ENCODE measurements at regions not wholly inside any gene's neighbourhood (a gene's known extent, or its start where the extent isn't known, plus 50 kb on each side); places are given as distances from the start of the nearest gene placed in this dataset.
"Not testable (repeated sequence)": the region's sequence is repeated elsewhere in the genome, so short reads cannot be mapped to it uniquely, and the experiment has no call there.

DNA sequence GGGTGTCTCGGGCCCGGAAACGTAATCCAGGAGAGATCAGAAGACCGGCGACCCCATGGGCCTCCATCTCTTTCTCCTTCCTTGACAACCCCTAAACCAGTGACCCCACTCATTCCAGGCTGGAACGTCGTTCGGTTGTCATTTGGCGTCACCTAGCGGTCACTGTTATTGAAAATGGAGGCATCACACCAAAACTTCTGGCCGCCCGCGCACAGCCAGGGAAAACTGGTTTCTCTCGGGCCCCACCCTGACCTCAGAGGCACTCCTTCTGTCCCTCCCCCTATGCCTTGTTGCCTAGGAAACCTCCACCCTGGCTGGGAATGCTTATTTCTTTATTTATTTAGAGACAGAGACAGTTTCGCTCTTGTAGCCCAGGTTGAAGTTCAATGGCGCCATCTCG is 2327.3 kb upstream of the TPTE start:
- DNase-seq (ENCODE audit: low spot score) = not testable (repeated sequence)

DNA sequence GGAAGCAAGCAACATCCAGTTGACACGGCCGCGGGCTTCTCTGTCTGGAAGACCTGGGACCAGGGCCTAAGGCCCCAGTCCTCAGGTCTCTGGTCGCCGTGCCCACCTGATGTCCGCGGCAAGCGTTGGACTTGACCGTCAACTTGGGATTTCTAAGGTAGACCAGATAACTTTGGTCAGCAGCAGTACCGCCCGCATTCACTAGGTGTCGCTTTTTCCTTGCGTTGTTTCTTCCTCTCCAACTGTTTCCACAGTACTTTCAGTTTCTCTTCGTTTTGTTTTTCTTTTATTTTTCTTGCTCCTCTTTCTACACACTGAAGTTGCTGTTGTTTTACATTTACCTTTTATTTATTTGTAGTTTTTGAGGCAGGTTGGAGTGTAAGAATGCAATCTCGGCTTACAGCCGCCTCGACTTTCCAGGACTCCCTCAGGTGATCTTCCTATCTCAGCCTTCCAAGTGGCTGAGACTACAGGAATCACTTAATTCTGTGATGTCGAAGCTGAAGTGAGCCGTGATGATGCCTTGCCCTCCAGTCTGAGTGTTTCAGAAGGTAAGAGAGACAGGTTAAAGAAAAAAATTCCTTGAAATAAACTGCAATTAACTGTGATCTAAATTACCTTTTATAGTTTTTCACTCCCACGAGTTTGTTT is 2323.9 kb upstream of the TPTE start:
- not testable (repeated sequence) for DNase-seq (ENCODE audit: low spot score)

DNA sequence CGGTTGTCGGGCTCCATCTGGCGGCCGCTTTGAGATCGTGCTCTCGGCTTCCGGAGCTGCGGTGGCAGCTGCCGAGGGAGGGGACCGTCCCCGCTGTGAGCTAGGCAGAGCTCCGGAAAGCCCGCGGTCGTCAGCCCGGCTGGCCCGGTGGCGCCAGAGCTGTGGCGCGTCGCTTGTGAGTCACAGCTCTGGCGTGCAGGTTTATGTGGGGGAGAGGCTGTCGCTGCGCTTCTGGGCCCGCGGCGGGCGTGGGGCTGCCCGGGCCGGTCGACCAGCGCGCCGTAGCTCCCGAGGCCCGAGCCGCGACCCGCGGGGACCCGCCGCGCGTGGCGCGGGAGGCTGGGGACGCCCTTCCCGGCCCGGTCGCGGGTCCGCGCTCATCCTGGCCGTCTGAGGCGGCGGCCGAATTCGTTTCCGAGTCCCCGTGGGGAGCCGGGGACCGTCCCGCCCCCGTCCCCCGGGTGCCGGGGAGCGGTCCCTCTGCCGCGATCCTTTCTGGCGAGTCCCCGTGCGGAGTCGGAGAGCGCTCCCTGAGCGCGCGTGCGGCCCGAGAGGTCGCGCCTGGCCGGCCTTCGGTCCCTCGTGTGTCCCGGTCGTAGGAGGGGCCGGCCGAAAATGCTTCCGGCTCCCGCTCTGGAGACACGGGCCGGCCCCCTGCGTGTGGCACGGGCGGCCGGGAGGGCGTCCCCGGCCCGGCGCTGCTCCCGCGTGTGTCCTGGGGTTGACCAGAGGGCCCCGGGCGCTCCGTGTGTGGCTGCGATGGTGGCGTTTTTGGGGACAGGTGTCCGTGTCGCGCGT is 2316.1 kb upstream of the TPTE start:
- not testable (repeated sequence) for DNase-seq (ENCODE audit: low spot score)

DNA sequence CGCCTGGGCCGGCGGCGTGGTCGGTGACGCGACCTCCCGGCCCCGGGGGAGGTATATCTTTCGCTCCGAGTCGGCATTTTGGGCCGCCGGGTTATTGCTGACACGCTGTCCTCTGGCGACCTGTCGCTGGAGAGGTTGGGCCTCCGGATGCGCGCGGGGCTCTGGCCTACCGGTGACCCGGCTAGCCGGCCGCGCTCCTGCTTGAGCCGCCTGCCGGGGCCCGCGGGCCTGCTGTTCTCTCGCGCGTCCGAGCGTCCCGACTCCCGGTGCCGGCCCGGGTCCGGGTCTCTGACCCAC is 2315.5 kb upstream of the TPTE start:
- not testable (repeated sequence) for DNase-seq (ENCODE audit: low spot score)

DNA sequence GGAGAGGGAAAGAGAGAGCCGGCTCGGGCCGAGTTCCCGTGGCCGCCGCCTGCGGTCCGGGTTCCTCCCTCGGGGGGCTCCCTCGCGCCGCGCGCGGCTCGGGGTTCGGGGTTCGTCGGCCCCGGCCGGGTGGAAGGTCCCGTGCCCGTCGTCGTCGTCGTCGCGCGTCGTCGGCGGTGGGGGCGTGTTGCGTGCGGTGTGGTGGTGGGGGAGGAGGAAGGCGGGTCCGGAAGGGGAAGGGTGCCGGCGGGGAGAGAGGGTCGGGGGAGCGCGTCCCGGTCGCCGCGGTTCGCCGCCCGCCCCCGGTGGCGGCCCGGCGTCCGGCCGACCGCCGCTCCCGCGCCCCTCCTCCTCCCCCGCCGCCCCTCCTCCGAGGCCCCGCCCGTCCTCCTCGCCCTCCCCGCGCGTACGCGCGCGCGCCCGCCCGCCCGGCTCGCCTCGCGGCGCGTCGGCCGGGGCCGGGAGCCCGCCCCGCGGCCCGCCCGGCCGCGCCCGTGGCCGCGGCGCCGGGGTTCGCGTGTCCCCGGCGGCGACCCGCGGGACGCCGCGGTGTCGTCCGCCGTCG is 2308.3 kb upstream of the TPTE start:
- peak; percentile 95 for DNase-seq (ENCODE audit: low spot score)

DNA sequence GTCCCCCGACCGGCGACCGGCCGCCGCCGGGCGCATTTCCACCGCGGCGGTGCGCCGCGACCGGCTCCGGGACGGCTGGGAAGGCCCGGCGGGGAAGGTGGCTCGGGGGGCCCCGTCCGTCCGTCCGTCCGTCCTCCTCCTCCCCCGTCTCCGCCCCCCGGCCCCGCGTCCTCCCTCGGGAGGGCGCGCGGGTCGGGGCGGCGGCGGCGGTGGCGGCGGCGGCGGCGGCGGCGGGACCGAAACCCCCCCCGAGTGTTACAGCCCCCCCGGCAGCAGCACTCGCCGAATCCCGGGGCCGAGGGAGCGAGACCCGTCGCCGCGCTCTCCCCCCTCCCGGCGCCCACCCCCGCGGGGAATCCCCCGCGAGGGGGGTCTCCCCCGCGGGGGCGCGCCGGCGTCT is 2306.8 kb upstream of the TPTE start:
- not testable (repeated sequence) for DNase-seq (ENCODE audit: low spot score)

DNA sequence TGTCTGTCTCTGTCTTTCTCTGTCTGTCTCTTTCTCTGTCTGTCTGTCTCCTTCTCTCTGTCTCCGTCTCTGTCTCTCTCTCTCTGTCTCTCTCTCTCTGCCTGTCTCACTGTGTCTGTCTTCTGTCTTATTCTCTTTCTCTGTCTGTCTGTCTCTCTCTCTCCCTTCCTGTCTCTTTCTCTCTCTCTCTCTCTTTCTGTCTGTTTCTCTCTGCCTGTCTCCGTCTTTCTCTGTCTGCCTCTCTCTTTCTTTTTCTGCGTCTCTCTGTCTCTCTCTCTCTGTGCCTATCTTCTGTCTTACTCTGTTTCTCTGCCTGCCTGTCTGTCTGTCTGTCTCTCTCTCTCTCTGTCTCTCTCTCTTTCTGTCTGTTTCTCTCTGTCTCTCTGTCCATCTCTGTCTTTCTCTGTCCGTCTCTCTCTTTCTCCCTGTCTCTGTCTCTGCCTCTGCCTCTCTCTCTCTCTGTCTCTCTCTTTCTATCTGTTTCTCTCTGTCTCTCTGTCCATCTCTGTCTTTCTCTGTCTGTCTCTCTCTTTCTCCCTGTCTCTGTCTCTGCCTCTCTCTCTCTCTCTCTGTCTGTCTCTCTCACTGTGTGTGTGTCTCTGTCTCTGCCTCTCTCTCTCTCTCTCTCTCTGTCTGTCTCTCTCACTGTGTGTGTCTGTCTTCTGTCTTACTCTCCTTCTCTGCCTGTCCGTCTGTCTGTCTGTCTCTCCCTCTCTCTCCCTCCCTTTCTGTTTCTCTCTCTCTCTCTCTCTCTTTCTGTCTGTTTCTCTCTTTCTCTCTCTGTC is 2291.8 kb upstream of the TPTE start:
- DNase-seq (ENCODE audit: low spot score) = not testable (repeated sequence)

DNA sequence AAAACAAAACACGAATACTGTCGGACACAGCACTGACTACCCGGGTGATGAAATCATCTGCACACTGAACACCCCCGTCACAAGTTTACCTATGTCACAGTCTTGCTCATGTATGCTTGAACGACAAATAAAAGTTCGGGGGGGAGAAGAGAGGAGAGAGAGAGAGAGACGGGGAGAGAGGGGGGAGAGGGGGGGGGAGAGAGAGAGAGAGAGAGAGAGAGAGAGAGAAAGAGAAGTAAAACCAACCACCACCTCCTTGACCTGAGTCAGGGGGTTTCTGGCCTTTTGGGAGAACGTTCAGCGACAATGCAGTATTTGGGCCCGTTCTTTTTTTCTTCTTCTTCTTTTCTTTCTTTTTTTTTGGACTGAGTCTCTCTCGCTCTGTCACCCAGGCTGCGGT is 2290.1 kb upstream of the TPTE start:
- DNase-seq (ENCODE audit: low spot score) = not testable (repeated sequence)

DNA sequence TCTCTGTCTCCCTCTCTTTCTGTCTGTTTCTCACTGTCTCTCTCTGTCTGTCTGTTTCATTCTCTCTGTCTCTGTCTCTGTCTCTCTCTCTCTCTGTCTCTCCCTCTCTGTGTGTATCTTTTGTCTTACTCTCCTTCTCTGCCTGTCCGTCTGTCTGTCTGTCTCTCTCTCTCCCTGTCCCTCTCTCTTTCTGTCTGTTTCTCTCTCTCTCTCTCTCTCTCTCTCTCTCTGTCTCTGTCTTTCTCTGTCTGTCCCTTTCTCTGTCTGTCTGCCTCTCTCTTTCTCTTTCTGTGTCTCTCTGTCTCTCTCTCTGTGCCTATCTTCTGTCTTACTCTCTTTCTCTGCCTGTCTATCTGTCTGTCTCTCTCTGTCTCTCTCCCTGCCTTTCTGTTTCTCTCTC is 2288.4 kb upstream of the TPTE start:
- DNase-seq (ENCODE audit: low spot score) = not testable (repeated sequence)

DNA sequence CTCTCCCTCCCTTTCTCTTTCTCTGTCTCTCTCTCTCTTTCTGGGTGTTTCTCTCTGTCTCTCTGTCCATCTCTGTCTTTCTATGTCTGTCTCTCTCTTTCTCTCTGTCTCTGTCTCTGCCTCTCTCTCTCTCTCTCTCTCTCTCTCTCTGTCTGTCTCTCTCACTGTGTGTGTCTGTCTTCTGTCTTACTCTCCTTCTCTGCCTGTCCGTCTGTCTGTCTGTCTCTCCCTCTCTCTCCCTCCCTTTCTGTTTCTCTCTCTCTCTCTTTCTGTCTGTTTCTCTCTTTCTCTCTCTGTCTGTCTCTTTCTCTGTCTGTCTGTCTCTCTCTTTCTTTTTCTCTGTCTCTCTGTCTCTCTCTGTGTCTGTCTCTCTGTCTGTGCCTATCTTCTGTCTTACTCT is 2287.3 kb upstream of the TPTE start:
- DNase-seq (ENCODE audit: low spot score) = not testable (repeated sequence)

DNA sequence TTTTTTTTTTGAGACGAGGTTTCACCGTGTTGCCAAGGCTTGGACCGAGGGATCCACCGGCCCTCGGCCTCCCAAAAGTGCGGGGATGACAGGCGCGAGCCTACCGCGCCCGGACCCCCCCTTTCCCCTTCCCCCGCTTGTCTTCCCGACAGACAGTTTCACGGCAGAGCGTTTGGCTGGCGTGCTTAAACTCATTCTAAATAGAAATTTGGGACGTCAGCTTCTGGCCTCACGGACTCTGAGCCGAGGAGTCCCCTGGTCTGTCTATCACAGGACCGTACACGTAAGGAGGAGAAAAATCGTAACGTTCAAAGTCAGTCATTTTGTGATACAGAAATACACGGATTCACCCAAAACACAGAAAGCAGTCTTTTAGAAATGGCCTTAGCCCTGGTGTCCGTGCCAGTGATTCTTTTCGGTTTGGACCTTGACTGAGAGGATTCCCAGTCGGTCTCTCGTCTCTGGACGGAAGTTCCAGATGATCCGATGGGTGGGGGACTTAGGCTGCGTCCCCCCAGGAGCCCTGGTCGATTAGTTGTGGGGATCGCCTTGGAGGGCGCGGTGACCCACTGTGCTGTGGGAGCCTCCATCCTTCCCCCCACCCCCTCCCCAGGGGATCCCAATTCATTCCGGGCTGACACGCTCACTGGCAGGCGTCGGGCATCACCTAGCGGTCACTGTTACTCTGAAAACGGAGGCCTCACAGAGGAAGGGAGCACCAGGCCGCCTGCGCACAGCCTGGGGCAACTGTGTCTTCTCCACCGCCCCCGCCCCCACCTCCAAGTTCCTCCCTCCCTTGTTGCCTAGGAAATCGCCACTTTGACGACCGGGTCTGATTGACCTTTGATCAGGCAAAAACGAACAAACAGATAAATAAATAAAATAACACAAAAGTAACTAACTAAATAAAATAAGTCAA is 2276.4 kb upstream of the TPTE start:
- DNase-seq (ENCODE audit: low spot score) = not testable (repeated sequence)

DNA sequence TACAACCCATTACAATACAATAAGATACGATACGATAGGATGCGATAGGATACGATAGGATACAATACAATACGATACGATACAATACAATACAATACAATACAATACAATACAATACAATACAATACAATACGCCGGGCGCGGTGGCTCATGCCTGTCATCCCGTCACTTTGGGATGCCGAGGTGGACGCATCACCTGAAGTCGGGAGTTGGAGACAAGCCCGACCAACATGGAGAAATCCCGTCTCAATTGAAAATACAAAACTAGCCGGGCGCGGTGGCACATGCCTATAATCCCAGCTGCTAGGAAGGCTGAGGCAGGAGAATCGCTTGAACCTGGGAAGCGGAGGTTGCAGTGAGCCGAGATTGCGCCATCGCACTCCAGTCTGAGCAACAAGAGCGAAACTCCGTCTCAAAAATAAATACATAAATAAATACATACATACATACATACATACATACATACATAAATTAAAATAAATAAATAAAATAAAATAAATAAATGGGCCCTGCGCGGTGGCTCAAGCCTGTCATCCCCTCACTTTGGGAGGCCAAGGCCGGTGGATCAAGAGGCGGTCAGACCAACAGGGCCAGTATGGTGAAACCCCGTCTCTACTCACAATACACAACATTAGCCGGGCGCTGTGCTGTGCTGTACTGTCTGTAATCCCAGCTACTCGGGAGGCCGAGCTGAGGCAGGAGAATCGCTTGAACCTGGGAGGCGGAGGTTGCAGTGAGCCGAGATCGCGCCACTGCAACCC is 2275.6 kb upstream of the TPTE start:
- DNase-seq (ENCODE audit: low spot score) = not testable (repeated sequence)

DNA sequence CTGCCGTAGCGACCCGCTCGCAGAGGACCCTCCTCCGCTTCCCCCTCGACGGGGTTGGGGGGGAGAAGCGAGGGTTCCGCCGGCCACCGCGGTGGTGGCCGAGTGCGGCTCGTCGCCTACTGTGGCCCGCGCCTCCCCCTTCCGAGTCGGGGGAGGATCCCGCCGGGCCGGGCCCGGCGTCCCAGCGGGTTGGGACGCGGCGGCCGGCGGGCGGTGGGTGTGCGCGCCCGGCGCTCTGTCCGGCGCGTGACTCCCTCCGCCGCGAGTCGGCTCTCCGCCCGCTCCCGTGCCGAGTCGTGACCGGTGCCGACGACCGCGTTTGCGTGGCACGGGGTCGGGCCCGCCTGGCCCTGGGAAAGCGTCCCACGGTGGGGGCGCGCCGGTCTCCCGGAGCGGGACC is 2269.7 kb upstream of the TPTE start:
- not testable (repeated sequence) for DNase-seq (ENCODE audit: low spot score)

DNA sequence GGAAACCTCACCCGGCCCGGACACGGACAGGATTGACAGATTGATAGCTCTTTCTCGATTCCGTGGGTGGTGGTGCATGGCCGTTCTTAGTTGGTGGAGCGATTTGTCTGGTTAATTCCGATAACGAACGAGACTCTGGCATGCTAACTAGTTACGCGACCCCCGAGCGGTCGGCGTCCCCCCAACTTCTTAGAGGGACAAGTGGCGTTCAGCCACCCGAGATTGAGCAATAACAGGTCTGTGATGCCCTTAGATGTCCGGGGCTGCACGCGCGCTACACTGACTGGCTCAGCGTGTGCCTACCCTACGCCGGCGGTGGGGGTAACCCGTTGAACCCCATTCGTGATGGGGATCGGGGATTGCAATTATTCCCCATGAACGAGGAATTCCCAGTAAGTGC is 2266.3 kb upstream of the TPTE start:
- peak; percentile 10 for DNase-seq (ENCODE audit: low spot score)

DNA sequence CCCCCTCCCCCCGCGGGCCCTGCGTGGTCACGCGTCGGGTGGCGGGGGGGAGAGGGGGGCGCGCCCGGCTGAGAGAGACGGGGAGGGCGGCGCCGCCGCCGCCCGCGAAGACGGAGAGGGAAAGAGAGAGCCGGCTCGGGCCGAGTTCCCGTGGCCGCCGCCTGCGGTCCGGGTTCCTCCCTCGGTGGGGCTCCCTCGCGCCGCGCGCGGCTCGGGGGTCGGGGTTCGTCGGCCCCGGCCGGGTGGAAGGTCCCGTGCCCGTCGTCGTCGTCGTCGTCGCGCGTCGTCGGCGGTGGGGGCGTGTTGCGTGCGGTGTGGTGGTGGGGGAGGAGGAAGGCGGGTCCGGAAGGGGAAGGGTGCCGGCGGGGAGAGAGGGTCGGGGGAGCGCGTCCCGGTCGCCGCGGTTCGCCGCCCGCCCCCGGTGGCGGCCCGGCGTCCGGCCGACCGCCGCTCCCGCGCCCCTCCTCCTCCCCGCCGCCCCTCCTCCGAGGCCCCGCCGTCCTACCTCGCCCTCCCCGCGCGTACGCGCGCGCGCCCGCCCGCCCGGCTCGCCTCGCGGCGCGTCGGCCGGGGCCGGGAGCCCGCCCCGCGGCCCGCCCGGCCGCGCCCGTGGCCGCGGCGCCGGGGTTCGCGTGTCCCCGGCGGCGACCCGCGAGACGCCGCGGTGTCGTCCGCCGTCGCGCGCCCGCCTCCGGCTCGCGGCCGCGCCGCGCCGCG is 2264.1 kb upstream of the TPTE start:
- DNase-seq (ENCODE audit: low spot score) = peak; percentile 9

DNA sequence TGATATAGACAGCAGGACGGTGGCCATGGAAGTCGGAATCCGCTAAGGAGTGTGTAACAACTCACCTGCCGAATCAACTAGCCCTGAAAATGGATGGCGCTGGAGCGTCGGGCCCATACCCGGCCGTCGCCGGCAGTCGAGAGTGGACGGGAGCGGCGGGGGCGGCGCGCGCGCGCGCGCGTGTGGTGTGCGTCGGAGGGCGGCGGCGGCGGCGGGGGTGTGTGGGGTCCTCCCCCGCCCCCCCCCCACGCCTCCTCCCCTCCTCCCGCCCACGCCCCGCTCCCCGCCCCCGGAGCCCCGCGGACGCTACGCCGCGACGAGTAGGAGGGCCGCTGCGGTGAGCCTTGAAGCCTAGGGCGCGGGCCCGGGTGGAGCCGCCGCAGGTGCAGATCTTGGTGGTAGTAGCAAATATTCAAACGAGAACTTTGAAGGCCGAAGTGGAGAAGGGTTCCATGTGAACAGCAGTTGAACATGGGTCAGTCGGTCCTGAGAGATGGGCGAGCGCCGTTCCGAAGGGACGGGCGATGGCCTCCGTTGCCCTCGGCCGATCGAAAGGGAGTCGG is 2261.2 kb upstream of the TPTE start:
- not testable (repeated sequence) for DNase-seq (ENCODE audit: low spot score)

All from mucosa of gallbladder (tissue), 1 donor.